ENCODE measurements at regions not wholly inside any gene's neighbourhood (a gene's known extent, or its start where the extent isn't known, plus 50 kb on each side); places are given as distances from the start of the nearest gene placed in this dataset.

DNA sequence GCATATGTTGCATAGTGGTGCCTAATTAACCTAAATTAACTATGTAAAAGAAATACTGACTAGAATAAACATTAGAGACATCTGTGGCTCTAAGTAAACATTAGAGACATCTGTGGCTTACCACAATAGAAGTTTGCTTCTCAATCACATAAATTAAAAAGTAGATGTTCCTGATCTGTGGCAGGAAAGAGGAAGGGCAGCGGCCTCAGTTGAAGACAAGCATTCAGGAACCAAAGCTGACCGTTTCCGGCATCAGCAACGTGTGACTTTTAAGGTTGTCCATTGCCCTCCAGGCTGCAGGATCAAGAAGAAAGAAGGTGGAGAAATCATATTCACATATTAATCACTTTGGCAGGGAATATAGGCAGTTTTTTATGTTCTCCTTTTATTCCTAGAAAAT is 336.3 kb upstream of the TRAM1L1 start:
- Histone ChIP-seq H3K27me3 (ENCODE audit: control insufficient read depth, insufficient read depth, low read length) (no peaks in the 10 kb centered on the region), H3K36me3 (ENCODE audit: control insufficient read depth, insufficient read depth, low read length) (no peaks in the 10 kb centered on the region), H3K4me3 (ENCODE audit: low read depth, low read length) (no peak overlapping the region)
- TF ChIP-seq CTCF (IDR thresholded peaks at IDR 0.05; ENCODE audit: insufficient read depth, low read length, severe bottlenecking) = no peak
- FAIRE-seq (no peak), DNase-seq (ENCODE audit: low read depth) (no peak)

- DNase-seq (ENCODE audit: low read depth) = no peak
- no peak overlapping the region for H3K4me3 ChIP-seq (ENCODE audit: low read depth, low read length)
- no peaks in the 10 kb centered on the region for H3K36me3 ChIP-seq (ENCODE audit: control insufficient read depth, insufficient read depth, low read length)
- no peak for TF ChIP-seq CTCF (IDR thresholded peaks at IDR 0.05; ENCODE audit: insufficient read depth, low read length, severe bottlenecking)
- no peaks in the 10 kb centered on the region for H3K27me3 ChIP-seq (ENCODE audit: control insufficient read depth, insufficient read depth, low read length)
- FAIRE-seq = no peak
Measured at GRCh38 chr4:117422297-117422696, 336.9 kb upstream of the TRAM1L1 start.

DNA sequence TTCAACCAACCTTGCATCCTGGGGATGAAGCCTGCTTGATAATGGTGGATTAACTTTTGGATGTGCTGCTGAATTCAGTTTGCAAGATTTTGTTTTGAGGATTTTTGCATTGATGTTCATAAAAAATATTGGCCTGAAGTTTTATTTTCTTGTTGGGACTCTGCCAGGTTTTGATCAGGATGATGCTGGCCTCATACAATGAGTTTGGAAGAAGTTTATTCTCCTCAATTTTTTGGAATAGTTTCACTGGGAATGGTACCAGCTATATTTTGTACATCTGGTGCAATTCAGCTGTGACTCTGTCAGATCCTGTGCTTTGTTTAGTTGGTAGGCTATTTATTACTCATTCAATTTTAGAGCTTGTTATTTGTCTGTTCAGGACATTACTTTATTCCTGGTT is 340.3 kb upstream of the TRAM1L1 start:
- DNase-seq (ENCODE audit: low read depth) = no peak
- no peak for FAIRE-seq
- Histone ChIP-seq H3K4me3 (ENCODE audit: low read depth, low read length) (no peak overlapping the region), H3K27me3 (ENCODE audit: control insufficient read depth, insufficient read depth, low read length) (no peaks in the 10 kb centered on the region), H3K36me3 (ENCODE audit: control insufficient read depth, insufficient read depth, low read length) (no peaks in the 10 kb centered on the region)
- no peak for TF ChIP-seq CTCF (IDR thresholded peaks at IDR 0.05; ENCODE audit: insufficient read depth, low read length, severe bottlenecking)

DNA sequence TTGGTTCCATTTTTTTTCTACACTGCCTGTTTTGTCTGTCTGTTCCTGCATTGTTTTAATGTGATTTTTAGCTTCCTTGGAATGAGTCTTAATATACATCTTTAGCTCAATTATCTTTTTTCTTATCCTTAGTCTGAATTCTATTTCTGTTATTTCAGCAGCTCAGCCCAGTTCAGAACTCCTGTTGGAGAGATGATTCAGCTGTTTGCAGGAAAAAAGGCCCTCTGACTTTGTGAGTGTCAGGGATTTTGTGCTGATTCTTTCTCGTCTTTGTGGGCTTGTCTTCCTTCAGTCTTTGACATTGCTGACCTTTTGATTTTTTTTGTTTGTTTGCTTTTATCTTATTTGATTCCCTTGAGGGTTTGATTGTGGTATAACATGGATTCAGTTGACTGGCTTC is 343.2 kb upstream of the TRAM1L1 start:
- DNase-seq (ENCODE audit: low read depth) (no peak), FAIRE-seq (no peak)
- Histone ChIP-seq H3K4me3 (ENCODE audit: low read depth, low read length) (no peak overlapping the region), H3K36me3 (ENCODE audit: control insufficient read depth, insufficient read depth, low read length) (no peaks in the 10 kb centered on the region), H3K27me3 (ENCODE audit: control insufficient read depth, insufficient read depth, low read length) (no peaks in the 10 kb centered on the region)
- TF ChIP-seq CTCF (IDR thresholded peaks at IDR 0.05; ENCODE audit: insufficient read depth, low read length, severe bottlenecking) = no peak

GRCh38 chr4:117429061-117429460 is 343.7 kb upstream of the TRAM1L1 start:
- no peak for FAIRE-seq
- DNase-seq (ENCODE audit: low read depth) = no peak
- H3K27me3 ChIP-seq (ENCODE audit: control insufficient read depth, insufficient read depth, low read length) = no peaks in the 10 kb centered on the region
- no peak overlapping the region for H3K4me3 ChIP-seq (ENCODE audit: low read depth, low read length)
- no peaks in the 10 kb centered on the region for H3K36me3 ChIP-seq (ENCODE audit: control insufficient read depth, insufficient read depth, low read length)
- no peak for TF ChIP-seq CTCF (IDR thresholded peaks at IDR 0.05; ENCODE audit: insufficient read depth, low read length, severe bottlenecking)

DNA sequence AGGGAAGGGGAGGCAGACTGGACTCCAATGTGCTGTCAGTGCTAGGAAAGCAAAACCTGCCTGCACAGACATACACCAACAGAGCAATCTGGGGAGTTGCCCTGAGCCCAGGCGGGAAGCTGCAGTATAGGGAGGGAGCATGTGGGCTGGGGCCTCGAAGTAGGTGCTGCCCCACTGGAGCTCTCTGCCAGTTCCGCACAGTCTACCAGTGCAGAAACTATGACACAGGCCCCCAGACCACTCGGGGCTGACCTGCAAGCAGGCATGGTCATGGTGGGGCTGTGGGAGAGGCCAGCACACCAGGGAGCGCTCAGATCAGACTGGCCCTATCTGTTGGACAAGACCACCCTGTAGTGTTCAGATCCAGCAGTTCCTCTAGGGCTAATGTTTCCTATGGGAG is 344.1 kb upstream of the TRAM1L1 start:
- Histone ChIP-seq H3K27me3 (ENCODE audit: control insufficient read depth, insufficient read depth, low read length) (no peaks in the 10 kb centered on the region), H3K4me3 (ENCODE audit: low read depth, low read length) (no peak overlapping the region), H3K36me3 (ENCODE audit: control insufficient read depth, insufficient read depth, low read length) (no peaks in the 10 kb centered on the region)
- DNase-seq (ENCODE audit: low read depth) = no peak
- no peak for FAIRE-seq
- TF ChIP-seq CTCF (IDR thresholded peaks at IDR 0.05; ENCODE audit: insufficient read depth, low read length, severe bottlenecking) = no peak

Data from bronchial epithelial cell (primary cell).